NCI-H2081 treated with DMSO at 0.1 percent for 48 hours (cell line): ENCODE measurements at regions not wholly inside any gene's neighbourhood (a gene's known extent, or its start where the extent isn't known, plus 50 kb on each side); places are given as distances from the start of the nearest gene placed in this dataset.
"Not testable (repeated sequence)": the region's sequence is repeated elsewhere in the genome, so short reads cannot be mapped to it uniquely, and the experiment has no call there.

ENCODE experiments used
- DNase-seq: peaks from one replicate; lab custom pipeline; 2025; lab: John Stamatoyannopoulos, UW

GRCh38 chr1:55822891-55823290, 607.7 kb upstream of the USP24 start:
- DNase-seq = no peak

- DNase-seq = no peak
These were observed 606.1 kb upstream of the USP24 start for GRCh38 chr1:55821234-55821633.

- DNase-seq = no peak
These were observed 605.3 kb upstream of the USP24 start for GRCh38 chr1:55820501-55820900.

GRCh38 chr1:55819011-55819410, 603.8 kb upstream of the USP24 start:
- no peak for DNase-seq

GRCh38 chr1:55816456-55817426, 601.6 kb upstream of the USP24 start:
- DNase-seq = no peak

GRCh38 chr1:55815745-55816455, 600.7 kb upstream of the USP24 start:
- no peak for DNase-seq

- DNase-seq = no peak
These were observed 599.8 kb upstream of the USP24 start for GRCh38 chr1:55814967-55815366.

GRCh38 chr1:55813618-55814017, 598.5 kb upstream of the USP24 start:
- no peak for DNase-seq

GRCh38 chr1:55812281-55812680, 597.1 kb upstream of the USP24 start:
- DNase-seq = no peak

GRCh38 chr1:55808263-55808662, 593.1 kb upstream of the USP24 start:
- no peak for DNase-seq

GRCh38 chr1:55803429-55803828, 588.3 kb upstream of the USP24 start:
- no peak for DNase-seq

- DNase-seq = no peak
These were observed 586.3 kb upstream of the USP24 start for GRCh38 chr1:55801481-55801880.

GRCh38 chr1:55800503-55800902, 585.3 kb upstream of the USP24 start:
- DNase-seq = no peak

- DNase-seq = no peak
These were observed 578.7 kb upstream of the USP24 start for GRCh38 chr1:55793856-55794255.

- DNase-seq = no peak
These were observed 577.7 kb upstream of the USP24 start for GRCh38 chr1:55792870-55793269.

GRCh38 chr1:55789466-55789865, 574.3 kb upstream of the USP24 start:
- no peak for DNase-seq

- no peak for DNase-seq
These were observed 571.2 kb upstream of the USP24 start for GRCh38 chr1:55786396-55786795.

- not testable (repeated sequence) for DNase-seq
These were observed 569.8 kb upstream of the USP24 start for GRCh38 chr1:55784941-55785450.

GRCh38 chr1:55781944-55782482, 566.8 kb upstream of the USP24 start:
- no peak for DNase-seq

- no peak for DNase-seq
These were observed 565.8 kb upstream of the USP24 start for GRCh38 chr1:55781003-55781402.

GRCh38 chr1:55777545-55777944, 562.4 kb upstream of the USP24 start:
- DNase-seq = no peak

- no peak for DNase-seq
These were observed 559.8 kb upstream of the USP24 start for GRCh38 chr1:55775007-55775406.

GRCh38 chr1:55774446-55774845, 559.3 kb upstream of the USP24 start:
- no peak for DNase-seq
